ENCODE measurements at regions not wholly inside any gene's neighbourhood (a gene's known extent, or its start where the extent isn't known, plus 50 kb on each side); places are given as distances from the start of the nearest gene placed in this dataset.

DNA sequence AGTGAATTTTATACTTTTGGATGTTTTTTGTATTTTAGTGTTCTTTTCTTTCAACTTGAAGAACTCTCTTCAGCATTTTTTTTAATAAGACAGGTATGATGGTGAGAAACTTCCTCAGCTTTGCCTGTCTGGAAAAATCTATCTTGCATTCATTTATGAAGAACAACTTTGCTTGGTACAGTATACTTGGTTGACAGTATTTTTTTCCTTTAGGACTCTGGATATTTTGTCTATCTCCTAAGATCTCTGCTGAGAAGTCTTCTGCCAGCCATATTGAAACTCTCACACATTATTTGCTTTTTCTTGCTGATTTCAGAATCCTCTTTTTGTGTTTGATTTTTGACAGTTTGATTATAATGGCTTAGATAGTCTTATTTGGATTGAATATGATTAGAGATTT lies 405.0 kb upstream of the GHITM start:
- H3K27ac ChIP-seq, result no peak overlapping the region
- no peaks in the 10 kb centered on the region for H3K27me3 ChIP-seq
- H3K4me3 ChIP-seq, result no peak overlapping the region
- H3K9me3 ChIP-seq, result no peaks in the 10 kb centered on the region
- TF ChIP-seq POLR2A (IDR thresholded peaks at IDR 0.05), result no peak
- H3K4me1 ChIP-seq (ENCODE audit: insufficient read depth), result no peaks in the 10 kb centered on the region
- no peak for DNase-seq
- intact Hi-C loops (cut with DNase I), result loop anchor here in 1 of 4 donors (10.0 kb wide), 1 partner anchor 1639 kb away; no protein-coding TSS in a partner anchor
- no peaks in the 10 kb centered on the region for H3K36me3 ChIP-seq

DNA sequence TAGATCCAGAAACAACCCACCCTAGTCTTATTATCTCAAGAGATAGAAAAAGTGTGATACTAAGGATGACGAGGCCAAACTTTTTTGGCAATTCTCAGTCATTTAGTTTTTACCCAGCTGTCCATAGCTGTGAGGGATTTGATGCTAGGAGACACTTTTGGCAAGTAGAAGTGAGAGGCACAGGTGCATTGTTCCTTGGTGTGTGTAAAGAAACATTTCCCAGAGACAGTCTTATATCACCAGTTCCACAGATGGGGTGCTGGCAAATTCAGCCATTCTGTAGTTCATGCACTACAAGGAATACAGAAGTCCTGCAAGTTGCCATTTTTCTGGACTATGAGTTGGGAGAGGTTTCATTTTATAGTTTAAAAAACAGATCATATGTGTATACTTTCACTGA lies 403.3 kb upstream of the GHITM start:
- no peak overlapping the region for H3K4me3 ChIP-seq
- no peaks in the 10 kb centered on the region for H3K4me1 ChIP-seq (ENCODE audit: insufficient read depth)
- 69 to 84% (median 81%) methylated on average over 1 of the region's 1 CpG for WGBS, 3 donors
- no peaks in the 10 kb centered on the region for H3K36me3 ChIP-seq
- no peaks in the 10 kb centered on the region for H3K9me3 ChIP-seq
- intact Hi-C loops (cut with DNase I), result loop anchor here in 1 of 4 donors (10.0 kb wide), 1 partner anchor 1641 kb away; no protein-coding TSS in a partner anchor
- no peak overlapping the region for H3K27ac ChIP-seq
- TF ChIP-seq POLR2A (IDR thresholded peaks at IDR 0.05), result no peak
- no peak for TF ChIP-seq EP300 (IDR thresholded peaks at IDR 0.05)
- TF ChIP-seq CTCF (IDR thresholded peaks at IDR 0.05), result no peak
- H3K27me3 ChIP-seq, result no peaks in the 10 kb centered on the region
- no peak for DNase-seq

GRCh38 chr10:83750604-83751003 lies 388.7 kb upstream of the GHITM start:
- Histone ChIP-seq H3K27ac (no peak overlapping the region), H3K27me3 (no peaks in the 10 kb centered on the region), H3K36me3 (no peaks in the 10 kb centered on the region), H3K9me3 (peaks cover 2 to 6% of the 10 kb centered on the region in 2 donors), H3K4me1 (ENCODE audit: insufficient read depth) (no peaks in the 10 kb centered on the region), H3K4me3 (no peak overlapping the region)
- DNase-seq, result no peak
- intact Hi-C loops (cut with DNase I), result no loop called here
- TF ChIP-seq POLR2A (IDR thresholded peaks at IDR 0.05) (no peak), CTCF (IDR thresholded peaks at IDR 0.05) (no peak), EP300 (IDR thresholded peaks at IDR 0.05) (no peak)

DNA sequence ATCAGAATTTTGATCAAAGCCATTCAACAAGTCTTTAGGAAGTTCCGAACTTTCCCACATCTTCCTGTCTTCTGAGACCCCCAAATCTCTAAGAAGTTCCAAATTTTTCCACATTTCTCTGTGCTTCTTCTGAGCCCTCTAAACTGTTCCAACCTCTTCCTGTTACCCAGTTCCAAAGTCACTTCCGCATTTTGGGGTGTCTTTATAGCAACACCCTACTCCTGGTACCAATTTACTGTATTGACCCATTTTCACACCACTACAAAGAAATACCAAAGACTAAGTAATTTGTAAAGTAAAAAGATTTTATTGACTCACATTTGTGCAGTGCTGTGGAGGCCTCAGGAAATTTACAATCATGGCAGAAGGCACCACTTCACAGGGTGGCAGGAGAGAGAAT lies 385.8 kb upstream of the GHITM start:
- TF ChIP-seq EP300 (IDR thresholded peaks at IDR 0.05), result no peak
- TF ChIP-seq CTCF (IDR thresholded peaks at IDR 0.05), result no peak
- TF ChIP-seq POLR2A (IDR thresholded peaks at IDR 0.05), result no peak
- no peak overlapping the region for H3K27ac ChIP-seq
- H3K36me3 ChIP-seq, result no peaks in the 10 kb centered on the region
- peaks cover 2 to 6% of the 10 kb centered on the region in 2 donors for H3K9me3 ChIP-seq
- intact Hi-C loops (cut with DNase I), result no loop called here
- H3K27me3 ChIP-seq, result no peaks in the 10 kb centered on the region
- H3K4me1 ChIP-seq (ENCODE audit: insufficient read depth), result no peaks in the 10 kb centered on the region
- no peak overlapping the region for H3K4me3 ChIP-seq
- WGBS, 3 donors, result 92 to 98% (median 92%) methylated on average over 2 of the region's 2 CpGs
- no peak for DNase-seq

GRCh38 chr10:83754857-83755256 lies 384.5 kb upstream of the GHITM start:
- intact Hi-C loops (cut with DNase I), result no loop called here
- Histone ChIP-seq H3K9me3 (peaks cover 2 to 6% of the 10 kb centered on the region in 2 donors), H3K27me3 (no peaks in the 10 kb centered on the region), H3K4me1 (ENCODE audit: insufficient read depth) (no peaks in the 10 kb centered on the region), H3K4me3 (no peak overlapping the region), H3K27ac (no peak overlapping the region), H3K36me3 (no peaks in the 10 kb centered on the region)
- WGBS, 3 donors, result 77 to 91% (median 78%) methylated on average over 1 of the region's 1 CpG
- TF ChIP-seq POLR2A (IDR thresholded peaks at IDR 0.05) (no peak), EP300 (IDR thresholded peaks at IDR 0.05) (no peak)
- DNase-seq, result no peak

GRCh38 chr10:83760142-83760541 lies 379.2 kb upstream of the GHITM start:
- DNase-seq, result no peak
- 70 to 83% (median 73%) methylated on average over 2 of the region's 2 CpGs for WGBS, 3 donors
- intact Hi-C loops (cut with DNase I), result no loop called here
- no peaks in the 10 kb centered on the region for H3K9me3 ChIP-seq
- H3K4me3 ChIP-seq, result no peak overlapping the region
- no peaks in the 10 kb centered on the region for H3K27me3 ChIP-seq
- no peaks in the 10 kb centered on the region for H3K36me3 ChIP-seq
- H3K27ac ChIP-seq, result no peak overlapping the region
- H3K4me1 ChIP-seq (ENCODE audit: insufficient read depth), result no peaks in the 10 kb centered on the region
- TF ChIP-seq CTCF (IDR thresholded peaks at IDR 0.05), result no peak
